ENCODE measurements at regions not wholly inside any gene's neighbourhood (a gene's known extent, or its start where the extent isn't known, plus 50 kb on each side); places are given as distances from the start of the nearest gene placed in this dataset.

- TF ChIP-seq CTCF (conservative IDR thresholded peaks at IDR 0.05; ENCODE audit: low read length) (no peak), EZH2phosphoT487 (IDR thresholded peaks at IDR 0.05; ENCODE audit: borderline replicate concordance) (no peak)
Measured at GRCh38 chr15:69664572-69665571, 212.3 kb downstream of the RPLP1 start.

Measured in Loucy (cell line).